ENCODE measurements at regions not wholly inside any gene's neighbourhood (a gene's known extent, or its start where the extent isn't known, plus 50 kb on each side); places are given as distances from the start of the nearest gene placed in this dataset.

DNA sequence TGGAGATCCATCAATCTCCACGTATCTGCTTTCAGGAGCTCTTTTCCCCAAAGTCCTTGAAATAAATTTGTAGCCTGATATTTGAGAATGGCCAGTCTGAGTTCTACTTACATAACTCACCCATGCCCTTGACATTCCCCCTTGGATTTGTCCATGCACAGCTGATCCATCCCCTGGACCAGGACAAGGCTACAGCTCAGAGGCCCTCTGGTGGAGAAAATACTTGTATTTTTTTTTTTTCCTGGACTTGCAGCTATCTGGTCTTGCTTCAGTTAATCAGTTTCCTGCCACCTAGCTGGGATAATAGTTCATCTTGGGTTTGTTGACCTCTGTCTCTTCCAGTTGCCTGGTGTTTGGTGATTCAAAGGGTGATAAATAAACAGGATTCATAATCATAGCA, 467.6 kb downstream of the DHX35 start:
- Histone ChIP-seq H3K36me3 (no peaks in the 10 kb centered on the region), H3K27me3 (no peaks in the 10 kb centered on the region), H3K4me3 (no peak overlapping the region), H3K9me3 (no peaks in the 10 kb centered on the region), H3K4me1 (no peaks in the 10 kb centered on the region), H3K27ac (no peak overlapping the region)
- TF ChIP-seq POLR2AphosphoS5 (IDR thresholded peaks at IDR 0.05; ENCODE audit: insufficient read depth in 1 of 2, low read depth in 1 of 2) (no peak), POLR2A (IDR thresholded peaks at IDR 0.05) (no peak)
- TF ChIP-seq, protein P1, sequence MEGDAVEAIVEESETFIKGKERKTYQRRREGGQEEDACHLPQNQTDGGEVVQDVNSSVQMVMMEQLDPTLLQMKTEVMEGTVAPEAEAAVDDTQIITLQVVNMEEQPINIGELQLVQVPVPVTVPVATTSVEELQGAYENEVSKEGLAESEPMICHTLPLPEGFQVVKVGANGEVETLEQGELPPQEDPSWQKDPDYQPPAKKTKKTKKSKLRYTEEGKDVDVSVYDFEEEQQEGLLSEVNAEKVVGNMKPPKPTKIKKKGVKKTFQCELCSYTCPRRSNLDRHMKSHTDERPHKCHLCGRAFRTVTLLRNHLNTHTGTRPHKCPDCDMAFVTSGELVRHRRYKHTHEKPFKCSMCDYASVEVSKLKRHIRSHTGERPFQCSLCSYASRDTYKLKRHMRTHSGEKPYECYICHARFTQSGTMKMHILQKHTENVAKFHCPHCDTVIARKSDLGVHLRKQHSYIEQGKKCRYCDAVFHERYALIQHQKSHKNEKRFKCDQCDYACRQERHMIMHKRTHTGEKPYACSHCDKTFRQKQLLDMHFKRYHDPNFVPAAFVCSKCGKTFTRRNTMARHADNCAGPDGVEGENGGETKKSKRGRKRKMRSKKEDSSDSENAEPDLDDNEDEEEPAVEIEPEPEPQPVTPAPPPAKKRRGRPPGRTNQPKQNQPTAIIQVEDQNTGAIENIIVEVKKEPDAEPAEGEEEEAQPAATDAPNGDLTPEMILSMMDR (IDR thresholded peaks at IDR 0.05), result no peak
- intact Hi-C loops (cut with DNase I), result loop anchor here (5.0 kb wide), 1 partner anchor 902 kb away; no protein-coding TSS in a partner anchor
- DNase-seq (ENCODE audit: extremely low spot score in 2 of 2), result no peak

DNA sequence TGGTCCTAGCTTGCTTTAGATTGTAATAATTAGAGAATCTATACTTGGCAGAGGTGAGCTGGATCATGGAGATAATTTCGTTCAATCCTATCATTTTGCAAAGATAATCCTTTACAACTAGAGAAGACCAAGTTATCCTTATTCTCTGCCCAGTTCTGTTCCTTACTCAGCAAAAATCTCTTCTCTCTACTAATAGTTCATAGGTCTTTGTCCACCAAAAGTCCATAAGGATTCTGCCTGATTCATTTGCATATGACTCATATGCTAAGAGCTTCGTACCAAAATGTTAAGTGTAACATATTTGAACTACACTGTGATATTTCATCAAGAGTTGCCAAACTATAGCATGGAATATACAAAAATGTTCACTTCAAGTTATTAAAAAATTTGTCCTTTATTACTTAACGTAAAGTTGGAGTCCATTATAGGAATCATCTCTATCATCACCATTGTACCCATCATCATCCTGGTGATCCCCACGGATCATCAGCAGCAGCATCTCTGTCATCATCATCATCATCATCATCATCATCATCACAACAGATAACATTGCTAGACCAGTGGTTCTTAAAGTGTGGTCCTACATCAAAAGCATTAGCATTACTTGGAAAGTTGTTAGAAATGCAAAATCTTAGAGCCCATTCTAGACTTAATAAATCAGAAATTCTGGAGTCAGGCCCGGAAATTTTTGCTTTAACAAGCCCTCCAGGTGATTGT, 463.0 kb downstream of the DHX35 start:
- H3K9me3 ChIP-seq, result no peaks in the 10 kb centered on the region
- H3K4me3 ChIP-seq, result no peak overlapping the region
- no peaks in the 10 kb centered on the region for H3K4me1 ChIP-seq
- H3K27ac ChIP-seq, result no peak overlapping the region
- no peaks in the 10 kb centered on the region for H3K27me3 ChIP-seq
- TF ChIP-seq POLR2A (IDR thresholded peaks at IDR 0.05) (no peak), POLR2AphosphoS5 (IDR thresholded peaks at IDR 0.05; ENCODE audit: insufficient read depth in 1 of 2, low read depth in 1 of 2) (no peak)
- TF ChIP-seq, protein P1 (IDR thresholded peaks at IDR 0.05), result no peak
- no peak for DNase-seq (ENCODE audit: extremely low spot score in 2 of 2)
- H3K36me3 ChIP-seq, result no peaks in the 10 kb centered on the region
- intact Hi-C loops (cut with DNase I), result no loop called here

- no peak overlapping the region for H3K4me3 ChIP-seq
- H3K36me3 ChIP-seq, result no peaks in the 10 kb centered on the region
- H3K27ac ChIP-seq, result no peak overlapping the region
- no peak for DNase-seq (ENCODE audit: extremely low spot score in 2 of 2)
- intact Hi-C loops (cut with DNase I), result no loop called here
- no peaks in the 10 kb centered on the region for H3K4me1 ChIP-seq
- TF ChIP-seq POLR2AphosphoS5 (IDR thresholded peaks at IDR 0.05; ENCODE audit: insufficient read depth in 1 of 2, low read depth in 1 of 2) (no peak), POLR2A (IDR thresholded peaks at IDR 0.05) (no peak)
- TF ChIP-seq, protein P1 (IDR thresholded peaks at IDR 0.05), result no peak
- no peaks in the 10 kb centered on the region for H3K9me3 ChIP-seq
- H3K27me3 ChIP-seq, result no peaks in the 10 kb centered on the region
These were observed 459.5 kb downstream of the DHX35 start for GRCh38 chr20:39421571-39422105.

DNA sequence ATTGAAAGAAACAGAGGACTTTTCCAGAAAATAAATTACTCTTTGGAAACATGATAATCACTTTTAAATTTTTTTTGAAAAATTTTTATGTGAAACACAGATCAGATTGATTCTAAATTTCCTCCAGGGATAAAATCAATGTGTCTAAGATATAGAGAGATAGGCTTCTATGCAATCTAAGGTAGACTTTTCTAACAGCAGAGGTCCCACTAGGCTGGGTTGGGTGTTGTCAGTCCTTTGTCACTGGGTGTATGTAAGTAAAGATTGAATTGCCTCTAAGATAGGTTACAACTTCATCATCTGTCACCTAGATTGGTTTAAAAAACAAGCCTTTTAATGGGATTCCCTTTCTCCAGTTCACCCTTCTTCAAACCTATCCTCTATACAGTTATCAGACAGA, 449.9 kb downstream of the DHX35 start:
- no peaks in the 10 kb centered on the region for H3K9me3 ChIP-seq
- no peak for DNase-seq (ENCODE audit: extremely low spot score in 2 of 2)
- H3K27ac ChIP-seq, result no peak overlapping the region
- TF ChIP-seq, protein P1 (IDR thresholded peaks at IDR 0.05), result no peak
- TF ChIP-seq POLR2A (IDR thresholded peaks at IDR 0.05), result no peak
- no peak for TF ChIP-seq POLR2AphosphoS5 (IDR thresholded peaks at IDR 0.05; ENCODE audit: insufficient read depth in 1 of 2, low read depth in 1 of 2)
- no peak overlapping the region for H3K4me3 ChIP-seq
- H3K36me3 ChIP-seq, result no peaks in the 10 kb centered on the region
- no peaks in the 10 kb centered on the region for H3K4me1 ChIP-seq
- intact Hi-C loops (cut with DNase I), result no loop called here
- no peaks in the 10 kb centered on the region for H3K27me3 ChIP-seq

DNA sequence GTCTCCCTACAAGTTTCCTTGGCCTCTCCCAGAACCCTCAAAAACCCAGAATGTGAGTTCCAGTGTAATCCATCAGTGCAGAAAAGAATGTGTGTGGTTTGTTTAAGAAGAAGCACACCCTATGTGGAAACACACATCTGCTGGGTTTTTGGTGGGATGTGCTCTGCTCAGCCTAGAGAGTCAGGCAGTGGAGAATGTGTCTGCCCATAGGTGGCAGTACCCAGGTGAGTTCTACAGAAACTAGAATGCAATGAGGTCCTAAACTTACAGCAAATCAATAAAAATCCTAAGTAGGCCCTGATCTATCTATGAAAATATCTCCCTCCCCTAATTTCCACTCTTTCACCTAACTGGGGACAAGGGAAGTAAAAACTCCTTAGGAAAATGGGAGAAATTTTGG, 437.3 kb downstream of the DHX35 start:
- intact Hi-C loops (cut with DNase I), result no loop called here
- no peak for DNase-seq (ENCODE audit: extremely low spot score in 2 of 2)
- H3K36me3 ChIP-seq, result no peaks in the 10 kb centered on the region
- H3K9me3 ChIP-seq, result no peaks in the 10 kb centered on the region
- H3K4me3 ChIP-seq, result no peak overlapping the region
- no peak for TF ChIP-seq POLR2A (IDR thresholded peaks at IDR 0.05)
- TF ChIP-seq POLR2AphosphoS5 (IDR thresholded peaks at IDR 0.05; ENCODE audit: insufficient read depth in 1 of 2, low read depth in 1 of 2), result no peak
- TF ChIP-seq, protein P1 (IDR thresholded peaks at IDR 0.05), result no peak
- H3K27me3 ChIP-seq, result no peaks in the 10 kb centered on the region
- H3K27ac ChIP-seq, result no peak overlapping the region
- no peaks in the 10 kb centered on the region for H3K4me1 ChIP-seq
